MM.1S (cell line): ENCODE measurements at regions not wholly inside any gene's neighbourhood (a gene's known extent, or its start where the extent isn't known, plus 50 kb on each side); places are given as distances from the start of the nearest gene placed in this dataset.

Source experiments
- DNase-seq: peaks from one replicate; pipeline ENCODE4 v3.0.0-alpha.2; 2015
- H2AFZ ChIP-seq: fragments of 300-600 bp; sonication (generic); 2 replicates; pipeline ENCODE4 v1.6.0; 2016; ENCODE audit warnings: antibody characterized with exemption, low read length
- H3F3A ChIP-seq: fragments of 300-600 bp; sonication (generic); 2 replicates; pipeline ENCODE4 v1.6.1; 2016; ENCODE audit warnings: mild to moderate bottlenecking, antibody characterized with exemption, low read length, moderate library complexity, mixed read lengths; ENCODE audit not compliant: insufficient read depth
- H3K27ac ChIP-seq: fragments of 300-600 bp; sonication (generic); 2 replicates; pipeline ENCODE4 v1.5.1; 2016; ENCODE audit warnings: mild to moderate bottlenecking, low read length
- H3K27me3 ChIP-seq: fragments of 300-600 bp; sonication (generic); replicated peaks from 2 replicates; pipeline ENCODE4 v1.6.0; 2016; ENCODE audit warnings: low read length; ENCODE audit not compliant: insufficient read depth
- H3K36me3 ChIP-seq: fragments of 300-600 bp; sonication (generic); replicated peaks from 2 replicates; pipeline ENCODE4 v1.6.1; 2016; ENCODE audit warnings: mild to moderate bottlenecking, low read length, mixed read lengths; ENCODE audit not compliant: insufficient read depth
- H3K4me1 ChIP-seq: fragments of 300-600 bp; sonication (generic); 2 replicates; pipeline ENCODE4 v1.6.1; 2016; ENCODE audit warnings: low read length, mixed read lengths
- H3K4me2 ChIP-seq: fragments of 300-600 bp; sonication (generic); 2 replicates; pipeline ENCODE4 v1.6.0; 2016; ENCODE audit warnings: low read depth, low read length
- H3K4me3 ChIP-seq: fragments of 300-600 bp; sonication (generic); 2 replicates; pipeline ENCODE4 v1.5.1; 2016; ENCODE audit warnings: low read length, mixed read lengths
- H3K79me2 ChIP-seq: fragments of 300-600 bp; sonication (generic); 2 replicates; pipeline ENCODE4 v1.6.1; 2016; ENCODE audit warnings: mixed run types, low read length, mixed read lengths
- H3K9ac ChIP-seq: fragments of 300-600 bp; sonication (generic); 2 replicates; pipeline ENCODE4 v1.6.1; 2016; ENCODE audit warnings: low read length, mixed read lengths
- H3K9me2 ChIP-seq: fragments of 300-600 bp; sonication (generic); replicated peaks from 2 replicates; pipeline ENCODE4 v1.6.1; 2016; ENCODE audit warnings: mild to moderate bottlenecking, low read length, mixed read lengths; ENCODE audit not compliant: insufficient read depth
- H3K9me3 ChIP-seq: fragments of 300-600 bp; sonication (generic); replicated peaks from 2 replicates; pipeline ENCODE4 v1.6.1; 2016; ENCODE audit warnings: mild to moderate bottlenecking, low read length, mixed read lengths; ENCODE audit not compliant: insufficient read depth
- H4K20me1 ChIP-seq: fragments of 300-600 bp; sonication (generic); 2 replicates; pipeline ENCODE4 v1.6.1; 2016; ENCODE audit warnings: mild to moderate bottlenecking, low read length, moderate library complexity, mixed read lengths; ENCODE audit not compliant: insufficient read depth
- EZH2 ChIP-seq: fragments of 300-600 bp; sonication (generic); optimal IDR thresholded peaks from 2 replicates; pipeline ENCODE3; 2017; ENCODE audit warnings: low read depth, mild to moderate bottlenecking, antibody characterized with exemption, low read length, mixed read lengths
- EZH2phosphoT487 ChIP-seq: fragments of 300-600 bp; sonication (generic); IDR thresholded peaks from 2 replicates; pipeline ENCODE4 v1.6.1; 2018; ENCODE audit warnings: antibody characterized with exemption, low read length
- TF ChIP-seq, protein P1 (sequence below): fragments of 300-600 bp; sonication (generic); IDR thresholded peaks from 2 replicates; pipeline ENCODE4 v1.5.1; 2016; ENCODE audit warnings: antibody characterized with exemption, low read length, mixed read lengths

GRCh38 chr16:85337910-85338637 is 225.8 kb upstream of the CIBAR2 start:
- Histone ChIP-seq H3K4me3 (no peak overlapping the region), H3K9ac (no peak overlapping the region), H3K9me3 (no peaks in the 10 kb centered on the region), H3K4me2 (no peak overlapping the region), H3K27ac (no peak overlapping the region), H4K20me1 (no peaks in the 10 kb centered on the region), H3K36me3 (no peaks in the 10 kb centered on the region), H3F3A (no peaks in the 10 kb centered on the region), H3K4me1 (no peaks in the 10 kb centered on the region), H3K27me3 (peaks cover 78% of the 10 kb centered on the region), H3K79me2 (no peaks in the 10 kb centered on the region), H3K9me2 (no peaks in the 10 kb centered on the region), H2AFZ (no peak overlapping the region)
- TF ChIP-seq, protein P1, sequence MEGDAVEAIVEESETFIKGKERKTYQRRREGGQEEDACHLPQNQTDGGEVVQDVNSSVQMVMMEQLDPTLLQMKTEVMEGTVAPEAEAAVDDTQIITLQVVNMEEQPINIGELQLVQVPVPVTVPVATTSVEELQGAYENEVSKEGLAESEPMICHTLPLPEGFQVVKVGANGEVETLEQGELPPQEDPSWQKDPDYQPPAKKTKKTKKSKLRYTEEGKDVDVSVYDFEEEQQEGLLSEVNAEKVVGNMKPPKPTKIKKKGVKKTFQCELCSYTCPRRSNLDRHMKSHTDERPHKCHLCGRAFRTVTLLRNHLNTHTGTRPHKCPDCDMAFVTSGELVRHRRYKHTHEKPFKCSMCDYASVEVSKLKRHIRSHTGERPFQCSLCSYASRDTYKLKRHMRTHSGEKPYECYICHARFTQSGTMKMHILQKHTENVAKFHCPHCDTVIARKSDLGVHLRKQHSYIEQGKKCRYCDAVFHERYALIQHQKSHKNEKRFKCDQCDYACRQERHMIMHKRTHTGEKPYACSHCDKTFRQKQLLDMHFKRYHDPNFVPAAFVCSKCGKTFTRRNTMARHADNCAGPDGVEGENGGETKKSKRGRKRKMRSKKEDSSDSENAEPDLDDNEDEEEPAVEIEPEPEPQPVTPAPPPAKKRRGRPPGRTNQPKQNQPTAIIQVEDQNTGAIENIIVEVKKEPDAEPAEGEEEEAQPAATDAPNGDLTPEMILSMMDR, result no peak
- TF ChIP-seq EZH2 (no peak), EZH2phosphoT487 (no peak)
- DNase-seq, result no peak

- no peak overlapping the region for H3K4me2 ChIP-seq
- no peak overlapping the region for H3K27ac ChIP-seq
- TF ChIP-seq EZH2phosphoT487 (no peak), EZH2 (no peak)
- TF ChIP-seq, protein P1, result no peak
- H3F3A ChIP-seq, result no peaks in the 10 kb centered on the region
- no peak overlapping the region for H3K4me3 ChIP-seq
- DNase-seq, result no peak
- H3K36me3 ChIP-seq, result no peaks in the 10 kb centered on the region
- H3K4me1 ChIP-seq, result no peaks in the 10 kb centered on the region
- no peaks in the 10 kb centered on the region for H3K9me3 ChIP-seq
- no peak overlapping the region for H3K9ac ChIP-seq
- no peaks in the 10 kb centered on the region for H4K20me1 ChIP-seq
- peaks cover 73% of the 10 kb centered on the region for H3K27me3 ChIP-seq
- H2AFZ ChIP-seq, result no peak overlapping the region
- no peaks in the 10 kb centered on the region for H3K79me2 ChIP-seq
- no peaks in the 10 kb centered on the region for H3K9me2 ChIP-seq
Observed at GRCh38 chr16:85338638-85338982, 226.3 kb upstream of the CIBAR2 start.

GRCh38 chr16:85338989-85339685 is 226.9 kb upstream of the CIBAR2 start:
- no peaks in the 10 kb centered on the region for H3K4me1 ChIP-seq
- TF ChIP-seq EZH2 (no peak), EZH2phosphoT487 (no peak)
- TF ChIP-seq, protein P1, result no peak

More at GRCh38 chr16:85338989-85339685, 226.9 kb upstream of the CIBAR2 start:
- Histone ChIP-seq H2AFZ (no peak overlapping the region), H3K36me3 (no peaks in the 10 kb centered on the region), H3K27ac (no peak overlapping the region), H3K79me2 (no peaks in the 10 kb centered on the region), H3K4me3 (no peak overlapping the region), H3F3A (no peaks in the 10 kb centered on the region), H3K9me3 (no peaks in the 10 kb centered on the region), H3K4me2 (no peak overlapping the region), H4K20me1 (no peaks in the 10 kb centered on the region), H3K27me3 (peaks cover 73% of the 10 kb centered on the region), H3K9me2 (no peaks in the 10 kb centered on the region), H3K9ac (no peak overlapping the region)
- no peak for DNase-seq
